ENCODE measurements at regions not wholly inside any gene's neighbourhood (a gene's known extent, or its start where the extent isn't known, plus 50 kb on each side); places are given as distances from the start of the nearest gene placed in this dataset.

GRCh38 chr2:106339609-106340008 lies 128.6 kb downstream of the RGPD3 start:
- WGBS, 2 experiments (ENCODE audit: extremely low coverage in 1 of 2, insufficient coverage in 1 of 2, insufficient read length in 1 of 2, insufficient replicate concordance in 2 of 2, low coverage in 1 of 2, low lambda C conversion rate in 2 of 2, missing lambda C conversion rate in 1 of 2) = 85% methylated on average over 3 of the region's 3 CpGs; no CpG with 5 or more reads in 1 of the 2 experiments
- Histone ChIP-seq H2AFZ (ENCODE audit: low read length) (no peak overlapping the region), H2BK15ac (ENCODE audit: low read length) (no peak overlapping the region), H3K79me1 (ENCODE audit: low read depth, low read length) (no peaks in the 10 kb centered on the region), H3K4me3 (ENCODE audit: extremely low read depth in 1 of 4, insufficient read depth in 2 of 4, low read depth in 3 of 4, low read length in 4 of 4) (no peak overlapping the region), H2BK20ac (ENCODE audit: low read length) (no peak overlapping the region), H3K4me2 (ENCODE audit: insufficient read depth in 1 of 2, low read depth in 2 of 2, low read length in 2 of 2) (no peak overlapping the region), H3K79me2 (ENCODE audit: control insufficient read depth in 1 of 2, insufficient read depth in 2 of 2, low read length in 2 of 2) (no peaks in the 10 kb centered on the region), H2BK5ac (ENCODE audit: low read depth, low read length) (no peak overlapping the region), H3K56ac (replicated peaks; ENCODE audit: insufficient read length, low read depth, low read length) (no peak overlapping the region), H3K18ac (ENCODE audit: extremely low read depth, low read length) (no peak overlapping the region), H3K4me1 (replicated peaks in 1 of 4; ENCODE audit: control insufficient read depth in 3 of 4, insufficient read depth in 4 of 4, low read length in 3 of 4) (no peaks in the 10 kb centered on the region; a peak in 1 of 7 replicates), H3K23me2 (ENCODE audit: low read depth, low read length) (no peaks in the 10 kb centered on the region), H3K36me3 (ENCODE audit: control insufficient read depth in 2 of 4, insufficient read depth in 4 of 4, low read length in 3 of 4) (no peaks in the 10 kb centered on the region), H4K8ac (ENCODE audit: extremely low read depth, insufficient read depth, low read length) (no peak overlapping the region), H3K9ac (replicated peaks in 1 of 4; ENCODE audit: extremely low read depth in 1 of 4, low read depth in 3 of 4, low read length in 3 of 4) (no peak overlapping the region), H3K4ac (replicated peaks; ENCODE audit: insufficient read length, low read depth, low read length) (no peak overlapping the region), H3K14ac (ENCODE audit: insufficient read length) (no peak overlapping the region), H2BK12ac (ENCODE audit: low read depth, low read length) (no peak overlapping the region), H3K23ac (ENCODE audit: insufficient read length) (no peak overlapping the region), H4K5ac (ENCODE audit: insufficient read length, low read depth, low read length) (no peak overlapping the region), H2BK120ac (replicated peaks; ENCODE audit: low read depth, low read length) (no peak overlapping the region), H4K20me1 (replicated peaks in 1 of 2; ENCODE audit: control insufficient read depth in 1 of 2, insufficient read depth in 2 of 2, low read length in 2 of 2) (no peaks in the 10 kb centered on the region), H3K9me3 (ENCODE audit: insufficient read depth in 2 of 2, low read depth in 1 of 2, low read length in 1 of 2) (no peaks in the 10 kb centered on the region), H3K27ac (ENCODE audit: low read depth, low read length) (no peak overlapping the region), H2AK5ac (ENCODE audit: low read depth, low read length) (no peak overlapping the region), H4K91ac (replicated peaks; ENCODE audit: insufficient read length, low read length) (no peak overlapping the region), H3K27me3 (replicated peaks in 1 of 4; ENCODE audit: control insufficient read depth in 3 of 4, extremely low read depth in 1 of 4, insufficient read depth in 3 of 4, low read length in 3 of 4) (no peaks in the 10 kb centered on the region)
- ChIA-PET CTCF (ENCODE audit: partially characterized antibody) (interaction anchor here (1.0 kb wide), 1 partner anchor 23 kb away, joined by 3 read pairs; no protein-coding TSS in a partner anchor), POLR2A (ENCODE audit: partially characterized antibody) (no interaction called here)
- no peak for TF ChIP-seq JUN (IDR thresholded peaks at IDR 0.05; ENCODE audit: low read depth, low read length)
- no peak for TF ChIP-seq JUND (IDR thresholded peaks at IDR 0.05; ENCODE audit: low read length)
- no peak for TF ChIP-seq GTF2F1 (IDR thresholded peaks at IDR 0.05; ENCODE audit: borderline replicate concordance, low read depth, low read length)
- no peak for TF ChIP-seq NRF1 (IDR thresholded peaks at IDR 0.05; ENCODE audit: low read depth, low read length)
- TF ChIP-seq, protein P1, sequence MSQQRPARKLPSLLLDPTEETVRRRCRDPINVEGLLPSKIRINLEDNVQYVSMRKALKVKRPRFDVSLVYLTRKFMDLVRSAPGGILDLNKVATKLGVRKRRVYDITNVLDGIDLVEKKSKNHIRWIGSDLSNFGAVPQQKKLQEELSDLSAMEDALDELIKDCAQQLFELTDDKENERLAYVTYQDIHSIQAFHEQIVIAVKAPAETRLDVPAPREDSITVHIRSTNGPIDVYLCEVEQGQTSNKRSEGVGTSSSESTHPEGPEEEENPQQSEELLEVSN (IDR thresholded peaks at IDR 0.05) = no peak
- no peak for TF ChIP-seq TBP (IDR thresholded peaks at IDR 0.05; ENCODE audit: low read depth, low read length)
- TF ChIP-seq NANOG (IDR thresholded peaks at IDR 0.05; ENCODE audit: insufficient read depth, low read depth, low read length, poor library complexity, severe bottlenecking) = no peak
- no peak for TF ChIP-seq RNF2 (IDR thresholded peaks at IDR 0.05; ENCODE audit: borderline replicate concordance, low read depth, low read length, missing control alignments, poor library complexity, severe bottlenecking)
- no peak for TF ChIP-seq BRCA1 (IDR thresholded peaks at IDR 0.05; ENCODE audit: low read depth, low read length)
- no peak for TF ChIP-seq CEBPB (IDR thresholded peaks at IDR 0.05; ENCODE audit: low read depth, low read length)
- no peak for TF ChIP-seq EGR1 (IDR thresholded peaks at IDR 0.05; ENCODE audit: borderline replicate concordance, low read depth, low read length)
- no peak for TF ChIP-seq SP2 (IDR thresholded peaks at IDR 0.05; ENCODE audit: low read length)
- no peak for DNase-seq (ENCODE audit: low read depth in 1 of 2, low spot score in 2 of 2)
- no peak for FAIRE-seq
